Adipocyte (in vitro differentiated cells): ENCODE measurements at regions not wholly inside any gene's neighbourhood (a gene's known extent, or its start where the extent isn't known, plus 50 kb on each side); places are given as distances from the start of the nearest gene placed in this dataset.

Source experiments
- DNase-seq: peaks from one replicate; pipeline ENCODE4 v3.0.0-alpha.2; 2015; ENCODE audit warnings: low read depth
- H3K27me3 ChIP-seq: replicated peaks from 2 replicates; pipeline ENCODE4 v1.7.0; 2013; ENCODE audit warnings: mild to moderate bottlenecking, low read length, moderate library complexity; ENCODE audit not compliant: control insufficient read depth, insufficient read depth
- H3K36me3 ChIP-seq: 2 replicates; pipeline ENCODE4 v1.7.0; 2013; ENCODE audit warnings: low read length, mild to moderate bottlenecking, moderate library complexity; ENCODE audit not compliant: control insufficient read depth, insufficient read depth, severe bottlenecking
- H3K4me1 ChIP-seq: 2 replicates; pipeline ENCODE4 v1.7.0; 2013; ENCODE audit warnings: mild to moderate bottlenecking, low read length, moderate library complexity; ENCODE audit not compliant: control insufficient read depth, insufficient read depth
- H3K4me3 ChIP-seq: 2 replicates; pipeline ENCODE4 v1.7.0; 2013; ENCODE audit warnings: mild to moderate bottlenecking, low read length, moderate library complexity
- H3K9ac ChIP-seq: 2 replicates; pipeline ENCODE4 v1.7.0; 2013; ENCODE audit warnings: mild to moderate bottlenecking, low read length, moderate library complexity
- H3K9me3 ChIP-seq: 2 replicates; pipeline ENCODE4 v1.7.0; 2013; ENCODE audit warnings: mild to moderate bottlenecking, low read length, moderate library complexity; ENCODE audit not compliant: control insufficient read depth

DNA sequence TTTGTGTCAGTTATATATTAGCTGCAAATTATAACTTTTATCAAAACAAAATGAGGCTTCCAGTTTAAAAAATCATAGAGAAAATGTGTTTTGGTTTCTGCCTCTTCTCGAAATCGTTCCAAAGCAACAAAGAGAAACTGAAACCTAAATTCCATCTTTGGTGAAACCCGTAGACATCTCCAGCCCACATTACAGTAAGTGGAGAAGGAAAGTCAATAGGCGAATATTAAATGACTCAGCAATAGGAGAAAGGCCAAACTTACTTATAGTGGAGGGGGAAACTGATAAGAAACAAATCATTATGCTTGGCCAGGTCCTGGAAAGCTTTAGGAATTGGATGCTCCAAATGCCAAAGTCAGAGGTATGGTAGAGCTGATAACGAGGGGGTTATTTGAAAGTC is 103.0 kb upstream of the SHISA6 start:
- peak; percentile 3 for DNase-seq
- Histone ChIP-seq H3K4me1 (peaks cover 17% of the 10 kb centered on the region), H3K9ac (peak overlapping the region; percentile 46), H3K27me3 (no peaks in the 10 kb centered on the region), H3K9me3 (no peaks in the 10 kb centered on the region), H3K36me3 (no peaks in the 10 kb centered on the region), H3K4me3 (peak overlapping the region; percentile 78)

DNA sequence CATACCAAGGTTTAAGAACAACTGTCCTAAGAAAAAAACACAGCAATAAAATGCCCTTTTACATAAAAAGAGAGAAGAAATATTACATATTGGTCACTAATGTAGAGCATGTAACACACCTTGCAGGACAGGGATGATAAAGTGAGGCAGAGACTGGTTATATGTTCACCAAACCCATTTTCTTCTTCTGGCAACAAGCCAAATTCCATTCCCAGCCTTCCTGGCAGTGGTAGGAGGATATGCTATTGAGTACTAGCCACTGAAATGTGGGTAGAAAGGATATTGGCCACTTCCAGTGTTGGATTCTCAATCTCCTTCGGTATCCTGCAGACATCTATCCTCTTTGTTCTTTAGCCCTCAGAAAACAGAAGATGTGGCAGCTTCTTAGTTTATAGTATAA is 105.2 kb upstream of the SHISA6 start:
- DNase-seq = no peak
- H3K9ac ChIP-seq = no peak overlapping the region
- no peaks in the 10 kb centered on the region for H3K27me3 ChIP-seq
- peaks cover 17% of the 10 kb centered on the region for H3K4me1 ChIP-seq
- H3K36me3 ChIP-seq = no peaks in the 10 kb centered on the region
- H3K9me3 ChIP-seq = no peaks in the 10 kb centered on the region
- no peak overlapping the region for H3K4me3 ChIP-seq

DNA sequence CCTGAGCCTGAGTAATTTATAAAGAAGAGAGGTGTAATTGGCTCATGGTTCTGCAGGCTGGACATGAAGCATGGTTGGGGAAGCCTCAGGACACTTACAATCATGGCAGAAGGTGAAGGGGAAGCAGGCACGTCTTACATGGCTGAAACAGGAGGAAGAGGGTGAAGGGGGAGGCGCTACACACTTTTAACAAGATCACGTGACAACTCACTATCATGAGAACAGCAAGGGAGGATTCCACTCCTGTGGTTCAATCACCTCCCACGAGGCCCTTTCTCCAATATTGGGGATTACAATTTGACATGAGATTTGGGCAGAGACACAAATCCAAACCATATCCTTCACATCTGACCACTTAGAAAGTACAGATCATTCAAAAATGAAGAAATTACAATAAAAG is 110.6 kb upstream of the SHISA6 start:
- Histone ChIP-seq H3K4me3 (no peak overlapping the region), H3K4me1 (no peaks in the 10 kb centered on the region), H3K9ac (no peak overlapping the region), H3K27me3 (peaks cover 5% of the 10 kb centered on the region), H3K9me3 (peaks cover 7% of the 10 kb centered on the region), H3K36me3 (no peaks in the 10 kb centered on the region)
- no peak for DNase-seq

DNA sequence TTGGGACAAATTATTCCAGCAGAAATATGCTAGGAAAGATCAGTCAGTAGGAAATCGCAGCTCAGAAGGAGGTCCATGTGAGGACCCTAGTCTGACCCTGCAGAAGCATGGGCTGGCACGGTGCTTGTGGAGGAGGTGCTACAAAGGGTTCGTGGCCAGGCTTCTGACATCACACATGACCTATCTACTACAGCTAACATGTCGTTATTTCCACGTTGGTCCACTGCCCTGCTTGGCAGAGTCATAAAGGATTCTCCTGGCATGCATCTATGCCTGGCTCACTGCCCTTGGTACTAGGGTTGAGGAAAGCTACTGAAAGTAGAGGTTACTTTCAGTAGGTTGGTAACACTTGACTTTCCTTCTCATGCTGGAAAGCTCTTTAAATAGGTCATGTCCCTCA is 118.1 kb upstream of the SHISA6 start:
- Histone ChIP-seq H3K4me1 (no peaks in the 10 kb centered on the region), H3K9ac (no peak overlapping the region), H3K27me3 (peaks cover 8% of the 10 kb centered on the region), H3K36me3 (no peaks in the 10 kb centered on the region), H3K9me3 (no peaks in the 10 kb centered on the region), H3K4me3 (no peak overlapping the region)
- DNase-seq = no peak

DNA sequence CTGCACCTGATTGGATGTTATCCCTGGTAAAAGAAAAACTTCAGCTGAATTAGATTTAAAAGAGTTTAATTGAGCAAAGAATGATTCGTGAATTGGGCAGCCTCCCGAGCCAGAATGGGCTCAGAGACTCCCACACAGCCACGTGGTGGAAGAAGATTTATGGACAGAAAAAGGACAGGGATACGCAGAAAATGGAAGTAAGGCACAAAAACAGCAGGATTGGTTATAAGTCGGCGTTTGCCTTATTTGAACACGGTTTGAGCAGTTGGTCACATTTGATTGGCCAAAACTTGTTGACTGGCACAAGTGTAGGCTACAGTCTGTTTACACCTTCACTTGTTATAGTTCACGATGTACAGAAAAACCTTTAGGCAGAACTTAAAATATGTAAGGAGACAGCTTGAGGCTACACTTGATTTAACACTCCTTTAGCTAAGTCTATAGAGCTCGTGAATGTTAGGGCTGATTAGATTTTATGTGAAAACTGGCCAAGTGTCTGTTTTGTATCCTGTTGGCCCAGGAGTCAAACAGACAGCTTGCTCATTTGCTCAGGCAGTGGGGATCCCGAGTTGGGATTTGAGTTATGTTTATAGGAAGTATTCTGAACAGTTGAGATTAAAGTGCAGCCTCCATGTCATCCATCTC is 119.5 kb upstream of the SHISA6 start:
- DNase-seq = no peak
- Histone ChIP-seq H3K27me3 (peaks cover 3% of the 10 kb centered on the region), H3K9ac (no peak overlapping the region), H3K4me3 (no peak overlapping the region), H3K36me3 (no peaks in the 10 kb centered on the region), H3K9me3 (no peaks in the 10 kb centered on the region), H3K4me1 (no peaks in the 10 kb centered on the region)

DNA sequence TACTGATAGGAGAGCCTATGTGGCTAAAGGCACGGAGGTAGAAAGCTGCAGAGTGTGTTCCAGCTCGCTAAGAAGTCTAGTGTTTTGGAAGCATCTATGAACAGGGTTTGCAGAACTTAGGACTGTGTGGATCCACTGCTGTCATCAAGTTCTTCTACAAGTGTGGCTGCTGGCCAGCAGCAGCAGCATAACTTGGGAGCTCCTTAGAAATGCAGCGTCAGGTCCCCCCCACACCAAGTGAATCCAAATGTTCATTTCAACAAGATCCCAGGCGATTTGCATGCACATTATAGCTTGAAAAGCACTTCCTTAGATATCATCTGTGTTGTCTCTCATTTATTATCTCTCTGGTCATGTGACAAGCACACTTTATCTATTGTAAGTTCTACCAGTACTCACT is 131.9 kb upstream of the SHISA6 start:
- H3K9ac ChIP-seq = no peak overlapping the region

GRCh38 chr17:11105141-11105540 is 135.9 kb upstream of the SHISA6 start:
- no peak for DNase-seq
- no peaks in the 10 kb centered on the region for H3K27me3 ChIP-seq
- no peak overlapping the region for H3K9ac ChIP-seq

More for the DNA sequence above, 131.9 kb upstream of the SHISA6 start:
- no peak overlapping the region for H3K4me3 ChIP-seq
- H3K9me3 ChIP-seq = no peaks in the 10 kb centered on the region
- no peaks in the 10 kb centered on the region for H3K4me1 ChIP-seq
- no peak for DNase-seq
- H3K27me3 ChIP-seq = peaks cover 5% of the 10 kb centered on the region
- no peaks in the 10 kb centered on the region for H3K36me3 ChIP-seq

DNA sequence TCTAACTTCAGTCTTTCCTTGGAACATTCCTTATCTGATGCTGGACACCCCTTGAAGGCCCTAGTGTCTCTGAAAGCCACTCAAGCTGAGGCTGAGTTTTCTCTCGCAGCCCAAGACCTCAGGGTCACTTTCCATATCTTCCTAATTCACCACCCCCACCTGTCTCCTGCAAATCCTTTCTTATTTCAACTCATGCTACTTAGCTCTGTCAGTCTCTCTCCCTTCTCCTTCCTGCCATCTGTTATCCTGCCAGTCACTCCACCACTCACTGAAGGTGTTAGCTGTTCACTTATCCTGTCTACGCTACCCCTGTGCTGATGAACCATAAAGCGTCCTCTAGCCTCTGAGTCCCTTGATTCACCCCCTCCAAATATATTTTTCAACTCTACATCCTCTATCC is 143.9 kb upstream of the SHISA6 start:
- no peaks in the 10 kb centered on the region for H3K4me1 ChIP-seq
- no peaks in the 10 kb centered on the region for H3K27me3 ChIP-seq
- no peak for DNase-seq
- no peaks in the 10 kb centered on the region for H3K9me3 ChIP-seq
- H3K36me3 ChIP-seq = no peaks in the 10 kb centered on the region
- H3K4me3 ChIP-seq = no peak overlapping the region
- no peak overlapping the region for H3K9ac ChIP-seq

More at GRCh38 chr17:11105141-11105540, 135.9 kb upstream of the SHISA6 start:
- Histone ChIP-seq H3K36me3 (no peaks in the 10 kb centered on the region), H3K4me3 (no peak overlapping the region), H3K4me1 (no peaks in the 10 kb centered on the region), H3K9me3 (no peaks in the 10 kb centered on the region)

GRCh38 chr17:11094331-11094730 is 146.7 kb upstream of the SHISA6 start:
- no peak overlapping the region for H3K4me3 ChIP-seq
- H3K27me3 ChIP-seq = no peaks in the 10 kb centered on the region
- DNase-seq = no peak

GRCh38 chr17:11086646-11087340 is 154.2 kb upstream of the SHISA6 start:
- Histone ChIP-seq H3K27me3 (peaks cover 4% of the 10 kb centered on the region), H3K4me1 (no peaks in the 10 kb centered on the region), H3K9me3 (peaks cover 2% of the 10 kb centered on the region), H3K9ac (no peak overlapping the region), H3K4me3 (no peak overlapping the region), H3K36me3 (no peaks in the 10 kb centered on the region)
- DNase-seq = no peak

More at GRCh38 chr17:11094331-11094730, 146.7 kb upstream of the SHISA6 start:
- Histone ChIP-seq H3K9me3 (no peaks in the 10 kb centered on the region), H3K9ac (no peak overlapping the region), H3K4me1 (no peaks in the 10 kb centered on the region), H3K36me3 (no peaks in the 10 kb centered on the region)

DNA sequence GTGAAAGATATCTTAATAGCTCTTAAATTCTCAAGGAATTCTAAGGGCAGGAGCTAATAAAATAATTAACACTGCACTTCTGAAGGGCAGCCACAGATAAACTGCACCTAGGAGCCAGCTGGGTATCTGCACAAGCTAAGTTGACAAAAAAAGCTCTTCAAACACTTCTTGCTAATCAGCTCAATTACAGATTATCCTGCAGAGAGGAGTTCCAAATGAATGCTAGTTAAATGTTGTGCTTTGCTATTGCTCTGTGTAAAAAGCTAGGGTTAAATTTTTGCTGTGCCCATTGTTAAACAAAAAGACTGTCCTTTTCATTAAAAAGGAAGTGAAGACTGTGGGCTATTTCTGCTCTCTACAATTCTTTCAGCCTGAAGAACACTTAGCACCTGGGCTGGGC is 158.5 kb upstream of the SHISA6 start:
- Histone ChIP-seq H3K9me3 (peaks cover 2% of the 10 kb centered on the region), H3K36me3 (no peaks in the 10 kb centered on the region), H3K4me3 (no peak overlapping the region), H3K9ac (no peak overlapping the region), H3K4me1 (no peaks in the 10 kb centered on the region), H3K27me3 (peaks cover 4% of the 10 kb centered on the region)
- DNase-seq = no peak
